ENCODE measurements at regions not wholly inside any gene's neighbourhood (a gene's known extent, or its start where the extent isn't known, plus 50 kb on each side); places are given as distances from the start of the nearest gene placed in this dataset.

- no peak for TF ChIP-seq TAF1 (IDR thresholded peaks at IDR 0.05; ENCODE audit: low read depth)
- no peak for TF ChIP-seq TCF12 (IDR thresholded peaks at IDR 0.05; ENCODE audit: low read depth)
- no peak for TF ChIP-seq RAD21 (IDR thresholded peaks at IDR 0.05; ENCODE audit: low read depth)
- TF ChIP-seq FOXM1 (IDR thresholded peaks at IDR 0.05; ENCODE audit: borderline replicate concordance, low read depth), result no peak
- no peak for TF ChIP-seq NFIC (IDR thresholded peaks at IDR 0.05)
- no peak for TF ChIP-seq ZBTB7A (IDR thresholded peaks at IDR 0.05; ENCODE audit: low read depth)
- TF ChIP-seq EGR1 (IDR thresholded peaks at IDR 0.05), result no peak
- no peak for TF ChIP-seq EP300 (IDR thresholded peaks at IDR 0.05; ENCODE audit: borderline replicate concordance)
- no peak for TF ChIP-seq REST (IDR thresholded peaks at IDR 0.05; ENCODE audit: low read depth)
Observed at GRCh38 chr4:145295547-145295946, 115.2 kb upstream of the OTUD4 start.

- TF ChIP-seq FOXM1 (IDR thresholded peaks at IDR 0.05; ENCODE audit: borderline replicate concordance, low read depth) (no peak), ZBTB7A (IDR thresholded peaks at IDR 0.05; ENCODE audit: low read depth) (no peak), CREB1 (IDR thresholded peaks at IDR 0.05; ENCODE audit: low read depth) (no peak), YY1 (IDR thresholded peaks at IDR 0.05; ENCODE audit: low read depth) (no peak), REST (IDR thresholded peaks at IDR 0.05; ENCODE audit: low read depth) (no peak), MAX (IDR thresholded peaks at IDR 0.05) (no peak), EP300 (IDR thresholded peaks at IDR 0.05; ENCODE audit: borderline replicate concordance) (no peak), TCF12 (IDR thresholded peaks at IDR 0.05; ENCODE audit: low read depth) (no peak)
Observed at GRCh38 chr4:145295122-145295521, 114.7 kb upstream of the OTUD4 start.

GRCh38 chr4:145293658-145294057 lies 113.3 kb upstream of the OTUD4 start:
- TF ChIP-seq CEBPB (IDR thresholded peaks at IDR 0.05) (no peak), TCF12 (IDR thresholded peaks at IDR 0.05; ENCODE audit: low read depth) (no peak), RAD21 (IDR thresholded peaks at IDR 0.05; ENCODE audit: low read depth) (no peak), MAX (IDR thresholded peaks at IDR 0.05) (no peak), ZBTB7A (IDR thresholded peaks at IDR 0.05; ENCODE audit: low read depth) (no peak), NFIC (IDR thresholded peaks at IDR 0.05) (no peak), USF1 (IDR thresholded peaks at IDR 0.05) (no peak), EGR1 (IDR thresholded peaks at IDR 0.05) (no peak), TAF1 (IDR thresholded peaks at IDR 0.05; ENCODE audit: low read depth) (no peak), FOXM1 (IDR thresholded peaks at IDR 0.05; ENCODE audit: borderline replicate concordance, low read depth) (no peak), REST (IDR thresholded peaks at IDR 0.05; ENCODE audit: low read depth) (no peak), CREB1 (IDR thresholded peaks at IDR 0.05; ENCODE audit: low read depth) (no peak), TEAD4 (IDR thresholded peaks at IDR 0.05) (no peak), YY1 (IDR thresholded peaks at IDR 0.05; ENCODE audit: low read depth) (no peak), EP300 (IDR thresholded peaks at IDR 0.05; ENCODE audit: borderline replicate concordance) (no peak)

- TF ChIP-seq USF1 (IDR thresholded peaks at IDR 0.05) (no peak), FOXM1 (IDR thresholded peaks at IDR 0.05; ENCODE audit: borderline replicate concordance, low read depth) (no peak), ZBTB7A (IDR thresholded peaks at IDR 0.05; ENCODE audit: low read depth) (no peak), CEBPB (IDR thresholded peaks at IDR 0.05) (no peak), RAD21 (IDR thresholded peaks at IDR 0.05; ENCODE audit: low read depth) (no peak), CREB1 (IDR thresholded peaks at IDR 0.05; ENCODE audit: low read depth) (no peak), EP300 (IDR thresholded peaks at IDR 0.05; ENCODE audit: borderline replicate concordance) (no peak), TEAD4 (IDR thresholded peaks at IDR 0.05) (no peak), REST (IDR thresholded peaks at IDR 0.05; ENCODE audit: low read depth) (no peak), YY1 (IDR thresholded peaks at IDR 0.05; ENCODE audit: low read depth) (no peak)
Observed at GRCh38 chr4:145290955-145291354, 110.6 kb upstream of the OTUD4 start.

All from Ishikawa (cell line).